HCT116 (cell line): ENCODE measurements at regions not wholly inside any gene's neighbourhood (a gene's known extent, or its start where the extent isn't known, plus 50 kb on each side); places are given as distances from the start of the nearest gene placed in this dataset.

Experiments
- ATAC-seq: fragments of 200-7000 bp; cut with Tn5 transposase; 2 replicates; pipeline ENCODE4 v1.9.1; 2020; ENCODE audit warnings: mild to moderate bottlenecking, moderate library complexity
- BruUV-seq: library from RNA; stranded (reverse); fragments of 400-500 nt; replicated peaks from 2 replicates; lab custom pipeline; 2021; lab: Mats Ljungman, UMichigan
- CTCF ChIA-PET: fragments of 300-600 bp; sonication (Branson Sonifier 250); formaldehyde crosslinking; loops from one replicate; lab custom pipeline; 2021; ENCODE audit warnings: antibody characterized with exemption; lab: Charles Lee
- POLR2A ChIA-PET: fragments of 300-600, 350-600 bp; sonication (Branson Sonifier 250); formaldehyde crosslinking; loops from one replicate; lab custom pipeline; 2021; ENCODE audit warnings: antibody characterized with exemption; lab: Charles Lee
- RAD21 ChIA-PET, 2 experiments: fragments of 300-600 bp; sonication (Branson Sonifier 250); formaldehyde crosslinking; loops; one replicate each; lab custom pipeline; 2023; ENCODE audit warnings: low total read pairs in 2 of 2; ENCODE audit not compliant: uncharacterized antibody in 2 of 2, unreplicated experiment in 2 of 2, low non-redundant PET in 1 of 2; lab: Charles Lee
- DNase-seq: peaks from one replicate; pipeline ENCODE4 v3.0.0-alpha.2; 2010; ENCODE audit warnings: low read depth, low spot score
- H2AFZ ChIP-seq: fragments of 200-600 bp; shearing (Covaris generic), sonication (generic); 2 replicates; pipeline ENCODE4 v1.6.1; 2017; ENCODE audit warnings: low read depth, mixed run types, mixed read lengths, antibody characterized with exemption, low read length; ENCODE audit not compliant: poor library complexity, severe bottlenecking
- H3K27ac ChIP-seq: 2 replicates; pipeline ENCODE4 v1.5.1; 2012; ENCODE audit warnings: low read depth, low read length
- H3K27me3 ChIP-seq: fragments of 200-600 bp; sonication (generic); 2 replicates; pipeline ENCODE4 v1.6.1; 2016; ENCODE audit warnings: mixed run types, low read length, mixed read lengths; ENCODE audit not compliant: insufficient read depth
- H3K36me3 ChIP-seq, 2 experiments: fragments of 200-500 bp in 1 of 2; fragments of 200-600 bp in 1 of 2; sonication (Bioruptor generic) in 1 of 2; sonication (generic) in 1 of 2; 2 replicates each; pipeline versions ENCODE4 v1.5.1 to v1.6.1; 2014 to 2016; ENCODE audit warnings: low read length in 2 of 2, inconsistent platforms in 1 of 2, mixed read lengths in 1 of 2, mixed run types in 1 of 2; ENCODE audit not compliant: insufficient read depth in 2 of 2, control insufficient read depth in 1 of 2
- H3K4me1 ChIP-seq, 2 experiments: fragments of 200-600 bp in 1 of 2; sonication (generic) in 1 of 2; 2 replicates each; pipeline versions ENCODE4 v1.5.1 to v1.6.1; 2012 to 2017; ENCODE audit warnings: low read length in 2 of 2, inconsistent platforms in 1 of 2, mild to moderate bottlenecking in 1 of 2, mixed read lengths in 1 of 2, mixed run types in 1 of 2, moderate library complexity in 1 of 2; ENCODE audit not compliant: insufficient read depth in 2 of 2, control insufficient read depth in 1 of 2
- H3K4me2 ChIP-seq: fragments of 200-600 bp; sonication (generic); 2 replicates; pipeline ENCODE4 v1.6.1; 2017; ENCODE audit warnings: mixed run types, low read length, mixed read lengths
- H3K4me3 ChIP-seq, 2 experiments: fragments of 200-600 bp in 1 of 2; sonication (generic) in 1 of 2; replicated peaks in 1 of 2; 2 replicates each; pipeline ENCODE4 v1.5.1; 2011 to 2016; ENCODE audit warnings: low read length in 2 of 2, control low read depth in 1 of 2, low read depth in 1 of 2, mild to moderate bottlenecking in 1 of 2, mixed read lengths in 1 of 2, mixed run types in 1 of 2
- H3K79me2 ChIP-seq: fragments of 200-600 bp; sonication (generic); 2 replicates; pipeline ENCODE4 v1.6.1; 2017; ENCODE audit warnings: mild to moderate bottlenecking, mixed run types, low read length, moderate library complexity, mixed read lengths; ENCODE audit not compliant: insufficient read depth
- H3K9ac ChIP-seq: fragments of 200-600 bp; sonication (generic); 2 replicates; pipeline ENCODE4 v1.6.1; 2016; ENCODE audit warnings: low read length, mixed read lengths
- H3K9me2 ChIP-seq: fragments of 200-600 bp; sonication (generic), shearing (Covaris generic); 2 replicates; pipeline ENCODE4 v1.6.1; 2017; ENCODE audit warnings: mixed run types, mild to moderate bottlenecking, moderate library complexity; ENCODE audit not compliant: insufficient read depth
- H3K9me3 ChIP-seq, 2 experiments: fragments of 200-500 bp in 1 of 2; fragments of 200-600 bp in 1 of 2; sonication (Bioruptor generic) in 1 of 2; sonication (generic) in 1 of 2; 2 replicates each; pipeline ENCODE4 v1.6.1; 2014 to 2017; ENCODE audit warnings: low read length in 2 of 2, mixed read lengths in 2 of 2, inconsistent platforms in 1 of 2, low read depth in 1 of 2, mild to moderate bottlenecking in 1 of 2, mixed run types in 1 of 2, moderate library complexity in 1 of 2; ENCODE audit not compliant: control insufficient read depth in 1 of 2, insufficient read depth in 1 of 2
- H4K20me1 ChIP-seq: fragments of 200-600 bp; sonication (generic), shearing (Covaris generic); 2 replicates; pipeline ENCODE4 v1.6.1; 2017; ENCODE audit warnings: mixed run types, mild to moderate bottlenecking, moderate library complexity; ENCODE audit not compliant: insufficient read depth
- CBX3 ChIP-seq: IDR thresholded peaks from 2 replicates; pipeline ENCODE4 v1.6.1; 2012; ENCODE audit warnings: low read depth
- CEBPB ChIP-seq: IDR thresholded peaks from 2 replicates; pipeline ENCODE4 v1.6.1; 2012; ENCODE audit warnings: low read depth
- CTCF ChIP-seq, 3 experiments: fragments of 200-600 bp in 1 of 3; sonication (generic) in 1 of 3; IDR thresholded peaks in 2 of 3; conservative IDR thresholded peaks in 1 of 3; 2 replicates each; pipeline ENCODE4 v1.5.1; 2012 to 2017; ENCODE audit warnings: low read depth in 2 of 3, low read length in 2 of 3, antibody characterized with exemption in 1 of 3, borderline replicate concordance in 1 of 3, control low read depth in 1 of 3, mild to moderate bottlenecking in 1 of 3, mixed read lengths in 1 of 3, mixed run types in 1 of 3, moderate library complexity in 1 of 3; ENCODE audit not compliant: insufficient read depth in 1 of 3
- EGR1 ChIP-seq: IDR thresholded peaks from 2 replicates; pipeline ENCODE4 v1.6.1; 2012; ENCODE audit warnings: low read depth
- ELF1 ChIP-seq: IDR thresholded peaks from 2 replicates; pipeline ENCODE4 v1.6.1; 2012; ENCODE audit warnings: low read depth, borderline replicate concordance
- EZH2 ChIP-seq: fragments of 200-600 bp; sonication (generic); IDR thresholded peaks from 2 replicates; pipeline ENCODE4 v1.6.1; 2017; ENCODE audit warnings: antibody characterized with exemption, mixed run types
- EZH2phosphoT487 ChIP-seq: fragments of 200-600 bp; IDR thresholded peaks from 2 replicates; pipeline ENCODE4 v1.6.1; 2018; ENCODE audit warnings: antibody characterized with exemption, borderline replicate concordance
- JUND ChIP-seq: IDR thresholded peaks from 2 replicates; pipeline ENCODE4 v1.6.1; 2012
- POLR2AphosphoS5 ChIP-seq: IDR thresholded peaks from 2 replicates; pipeline ENCODE4 v1.6.1; 2011; ENCODE audit warnings: mild to moderate bottlenecking, low read depth, low read length, moderate library complexity
- SP1 ChIP-seq: IDR thresholded peaks from 2 replicates; pipeline ENCODE4 v1.6.1; 2012; ENCODE audit warnings: low read depth
- SRF ChIP-seq: IDR thresholded peaks from 2 replicates; pipeline ENCODE4 v1.6.1; 2012; ENCODE audit warnings: low read depth
- TCF7L2 ChIP-seq: IDR thresholded peaks from 2 replicates; pipeline ENCODE4 v1.7.0; 2011; ENCODE audit warnings: borderline replicate concordance, inconsistent platforms; ENCODE audit not compliant: insufficient read depth, insufficient read length; ENCODE audit errors: extremely low read depth
- YY1 ChIP-seq: IDR thresholded peaks from 2 replicates; pipeline ENCODE4 v1.6.1; 2011; ENCODE audit warnings: low read length, low read depth, moderate library complexity, mild to moderate bottlenecking; ENCODE audit not compliant: insufficient replicate concordance; ENCODE audit errors: extremely low read depth
- ZFX ChIP-seq: fragments of 450-650 bp; IDR thresholded peaks from 2 replicates; pipeline ENCODE4 v1.6.1; 2017
- ZNF274 ChIP-seq: fragments of 200-500 bp; sonication (Bioruptor generic); IDR thresholded peaks from 2 replicates; pipeline ENCODE4 v1.6.1; 2014; ENCODE audit warnings: mild to moderate bottlenecking, low read depth, low read length, inconsistent platforms
- intact Hi-C: fragments of 100-400 bp; cut with micrococcal nuclease; formaldehyde crosslinking; loops from 2 replicates; pipeline ENCODE4 v1.10.0; 2022
- TF ChIP-seq, protein P1 (sequence below): IDR thresholded peaks from 2 replicates; pipeline ENCODE4 v1.6.1; 2012

GRCh38 chr5:175275097-175275496 lies 168.9 kb downstream of the DRD1 start:
- BruUV-seq: no TSS peak
- DNase-seq: no peak
- Histone ChIP-seq H2AFZ (no peak overlapping the region), H3K9me3 (no peaks in the 10 kb centered on the region), H3K27me3 (0 out of 2 replicates have a peak, but pooled peaks cover 6% of the 10 kb centered on the region), H3K79me2 (no peaks in the 10 kb centered on the region), H3K4me1 (no peaks in the 10 kb centered on the region), H4K20me1 (no peaks in the 10 kb centered on the region), H3K27ac (no peak overlapping the region), H3K9ac (no peak overlapping the region), H3K36me3 (no peaks in the 10 kb centered on the region), H3K4me3 (no peak overlapping the region), H3K4me2 (no peak overlapping the region), H3K9me2 (no peaks in the 10 kb centered on the region)
- RAD21 ChIA-PET: no interaction called here
- POLR2A ChIA-PET: no interaction called here
- intact Hi-C loops: no loop called here
- CTCF ChIA-PET: no interaction called here
- TF ChIP-seq SP1 (no peak), CEBPB (no peak), ZFX (no peak), SRF (no peak), JUND (no peak), POLR2AphosphoS5 (no peak), CTCF (IDR thresholded peaks at IDR 0.05 in 2 of 3, conservative IDR thresholded peaks at IDR 0.05 in 1 of 3; ENCODE audit: borderline replicate concordance in 1 of 3, insufficient read depth in 1 of 3, low read depth in 2 of 3, low read length in 2 of 3) (no peak), ZNF274 (no peak), ELF1 (no peak), TCF7L2 (no peak), CBX3 (no peak), EZH2 (no peak), YY1 (no peak), EGR1 (no peak), EZH2phosphoT487 (no peak)
- TF ChIP-seq, protein P1, sequence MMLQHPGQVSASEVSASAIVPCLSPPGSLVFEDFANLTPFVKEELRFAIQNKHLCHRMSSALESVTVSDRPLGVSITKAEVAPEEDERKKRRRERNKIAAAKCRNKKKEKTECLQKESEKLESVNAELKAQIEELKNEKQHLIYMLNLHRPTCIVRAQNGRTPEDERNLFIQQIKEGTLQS: no peak
- ATAC-seq: no peak
